ENCODE measurements at regions not wholly inside any gene's neighbourhood (a gene's known extent, or its start where the extent isn't known, plus 50 kb on each side); places are given as distances from the start of the nearest gene placed in this dataset.

GRCh38 chr9:26551971-26552370 lies 340.6 kb downstream of the CAAP1 start:
- Mint-ChIP-seq H3K27me3 (ENCODE audit: insufficient read depth, unreplicated experiment) (no peaks in the 10 kb centered on the region), H3K9me3 (ENCODE audit: unreplicated experiment) (peaks cover 18% of the 10 kb centered on the region), H3K4me3 (ENCODE audit: unreplicated experiment) (no peak overlapping the region), H3K36me3 (ENCODE audit: insufficient read depth, unreplicated experiment) (no peaks in the 10 kb centered on the region), H3K4me1 (ENCODE audit: insufficient read depth, unreplicated experiment) (no peaks in the 10 kb centered on the region), H3K27ac (ENCODE audit: low read depth, unreplicated experiment) (no peak overlapping the region)
- DNase-seq (ENCODE audit: unreplicated experiment), result no peak
- intact Hi-C loops (cut with micrococcal nuclease), result no loop called here
- ChIA-PET CTCF (no interaction called here), POLR2A (no interaction called here)
- no TSS peak for BruUV-seq (replicated peaks)
- TF ChIP-seq CTCF (IDR thresholded peaks at IDR 0.05; ENCODE audit: unreplicated experiment), result no peak

- no peak for DNase-seq (ENCODE audit: unreplicated experiment)
- POLR2A ChIA-PET, result no interaction called here
- intact Hi-C loops (cut with micrococcal nuclease), result no loop called here
- H3K9me3 Mint-ChIP-seq (ENCODE audit: unreplicated experiment), result peaks cover 14% of the 10 kb centered on the region
- no peaks in the 10 kb centered on the region for H3K27me3 Mint-ChIP-seq (ENCODE audit: insufficient read depth, unreplicated experiment)
- H3K4me3 Mint-ChIP-seq (ENCODE audit: unreplicated experiment), result no peak overlapping the region
- no TSS peak for BruUV-seq (replicated peaks)
- TF ChIP-seq CTCF (IDR thresholded peaks at IDR 0.05; ENCODE audit: unreplicated experiment), result no peak
- H3K36me3 Mint-ChIP-seq (ENCODE audit: insufficient read depth, unreplicated experiment), result no peaks in the 10 kb centered on the region
- no peaks in the 10 kb centered on the region for H3K4me1 Mint-ChIP-seq (ENCODE audit: insufficient read depth, unreplicated experiment)
- CTCF ChIA-PET, result no interaction called here
- no peak overlapping the region for H3K27ac Mint-ChIP-seq (ENCODE audit: low read depth, unreplicated experiment)
Observed at GRCh38 chr9:26551451-26551850, 341.2 kb downstream of the CAAP1 start.

GRCh38 chr9:26548781-26549290 lies 343.8 kb downstream of the CAAP1 start:
- Mint-ChIP-seq H3K27ac (ENCODE audit: low read depth, unreplicated experiment) (no peak overlapping the region), H3K9me3 (ENCODE audit: unreplicated experiment) (peaks cover 8% of the 10 kb centered on the region), H3K36me3 (ENCODE audit: insufficient read depth, unreplicated experiment) (no peaks in the 10 kb centered on the region), H3K4me1 (ENCODE audit: insufficient read depth, unreplicated experiment) (no peaks in the 10 kb centered on the region), H3K4me3 (ENCODE audit: unreplicated experiment) (no peak overlapping the region), H3K27me3 (ENCODE audit: insufficient read depth, unreplicated experiment) (no peaks in the 10 kb centered on the region)
- BruUV-seq (replicated peaks), result no TSS peak
- POLR2A ChIA-PET, result no interaction called here
- intact Hi-C loops (cut with micrococcal nuclease), result no loop called here
- CTCF ChIA-PET, result no interaction called here
- no peak for DNase-seq (ENCODE audit: unreplicated experiment)
- no peak for TF ChIP-seq CTCF (IDR thresholded peaks at IDR 0.05; ENCODE audit: unreplicated experiment)

- POLR2A ChIA-PET, result no interaction called here
- Mint-ChIP-seq H3K4me3 (ENCODE audit: unreplicated experiment) (no peak overlapping the region), H3K27me3 (ENCODE audit: insufficient read depth, unreplicated experiment) (no peaks in the 10 kb centered on the region), H3K4me1 (ENCODE audit: insufficient read depth, unreplicated experiment) (no peaks in the 10 kb centered on the region), H3K36me3 (ENCODE audit: insufficient read depth, unreplicated experiment) (no peaks in the 10 kb centered on the region), H3K9me3 (ENCODE audit: unreplicated experiment) (peaks cover 14% of the 10 kb centered on the region), H3K27ac (ENCODE audit: low read depth, unreplicated experiment) (no peak overlapping the region)
- intact Hi-C loops (cut with micrococcal nuclease), result no loop called here
- CTCF ChIA-PET, result no interaction called here
- no peak for TF ChIP-seq CTCF (IDR thresholded peaks at IDR 0.05; ENCODE audit: unreplicated experiment)
- no TSS peak for BruUV-seq (replicated peaks)
- DNase-seq (ENCODE audit: unreplicated experiment), result no peak
Observed at GRCh38 chr9:26539867-26540493, 352.6 kb downstream of the CAAP1 start.

Data from MCF 10A (cell line).